Ishikawa (cell line): ENCODE measurements at regions not wholly inside any gene's neighbourhood (a gene's known extent, or its start where the extent isn't known, plus 50 kb on each side); places are given as distances from the start of the nearest gene placed in this dataset.
A peak's percentile ranks its signal among the peaks of the same experiment; 100 is the strongest.

Experiments
- MAX ChIP-seq: IDR thresholded peaks from 2 replicates; pipeline ENCODE4 v1.6.1; 2012
- NFIC ChIP-seq: IDR thresholded peaks from 2 replicates; pipeline ENCODE4 v1.6.1; 2012
- REST ChIP-seq: IDR thresholded peaks from 2 replicates; pipeline ENCODE4 v1.6.1; 2012; ENCODE audit warnings: low read depth, mild to moderate bottlenecking
- TEAD4 ChIP-seq: IDR thresholded peaks from 2 replicates; pipeline ENCODE4 v1.6.1; 2012
- YY1 ChIP-seq: IDR thresholded peaks from 2 replicates; pipeline ENCODE4 v1.6.1; 2012; ENCODE audit warnings: low read depth

GRCh38 chr9:16031486-16031885, 478.6 kb downstream of the CCDC171 start:
- TF ChIP-seq MAX, result no peak
- no peak for TF ChIP-seq YY1
- TF ChIP-seq NFIC, result no peak
- peak; percentile 12; the same call in 1 of the 2 replicates for TF ChIP-seq TEAD4
- TF ChIP-seq REST, result no peak
